HG03378 (cell line): ENCODE measurements at regions not wholly inside any gene's neighbourhood (a gene's known extent, or its start where the extent isn't known, plus 50 kb on each side); places are given as distances from the start of the nearest gene placed in this dataset.

Experiments
- ATAC-seq: cut with Tn5 transposase; IDR thresholded peaks from one replicate; pipeline ENCODE4 v1.9.1; 2021; ENCODE audit warnings: mild to moderate bottlenecking, moderate library complexity; ENCODE audit not compliant: unreplicated experiment

DNA sequence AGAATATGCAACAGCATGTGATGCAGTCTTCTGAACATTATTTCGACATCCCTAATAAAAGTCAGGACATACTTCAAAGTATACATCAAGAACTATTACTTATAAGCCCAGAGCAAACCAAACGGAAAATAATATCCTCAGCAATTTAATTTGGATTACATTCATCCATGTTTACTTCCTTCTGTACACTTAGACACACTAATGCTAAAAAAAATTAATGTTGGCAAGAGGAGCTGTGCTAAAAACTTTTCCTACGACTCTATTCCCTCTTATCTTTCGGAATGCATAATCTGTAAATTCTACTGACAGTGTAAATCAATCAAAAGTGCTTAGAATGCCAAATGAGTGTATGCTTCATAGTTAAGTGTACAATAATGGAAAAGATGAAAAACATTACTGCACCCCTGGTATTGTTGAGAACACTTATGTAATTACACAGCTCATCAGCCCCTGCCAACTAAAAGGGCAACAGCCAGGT, 301.2 kb upstream of the HSF2 start:
- no peak for ATAC-seq

- no peak for ATAC-seq
Measured at GRCh38 chr6:122102026-122102425, 297.4 kb upstream of the HSF2 start.

- no peak for ATAC-seq
Measured at GRCh38 chr6:122107256-122107852, 292.1 kb upstream of the HSF2 start.

DNA sequence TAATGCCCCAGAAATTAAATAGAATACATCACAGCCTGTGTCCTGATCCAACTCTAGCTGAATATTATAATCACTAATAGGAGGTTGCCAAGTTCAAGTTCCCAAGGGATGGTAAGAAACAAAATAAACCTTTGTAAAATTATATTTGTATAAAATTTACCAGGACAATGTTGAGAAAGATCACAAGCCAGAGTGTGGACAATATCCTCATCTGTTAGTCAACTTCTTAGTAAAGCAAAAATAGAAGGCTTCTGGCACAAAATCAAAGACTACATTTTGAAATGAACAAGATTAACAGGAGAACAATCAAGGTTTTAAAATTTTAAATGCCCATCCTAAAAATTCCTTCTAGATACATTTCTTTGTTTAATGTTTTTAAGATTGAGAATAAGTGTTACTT, 290.4 kb upstream of the HSF2 start:
- ATAC-seq = no peak

DNA sequence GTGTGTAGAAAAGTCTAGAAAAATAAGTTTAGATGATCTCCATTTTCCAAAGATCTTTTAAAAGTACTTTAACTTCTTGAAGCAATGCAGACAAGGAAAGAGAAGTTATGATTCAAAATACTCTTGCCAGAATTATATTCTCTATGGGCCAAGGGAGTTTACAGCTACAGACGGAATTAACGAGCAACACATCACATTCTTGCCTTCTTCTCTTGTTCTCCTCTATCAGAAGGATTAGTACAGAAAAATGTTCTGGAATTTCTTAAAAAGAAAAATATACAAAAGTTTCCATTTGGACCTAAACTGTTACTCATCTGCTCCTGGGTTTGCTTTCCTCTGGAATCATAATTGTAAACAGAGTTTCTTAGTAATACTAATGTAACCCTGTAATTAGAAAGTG, 284.7 kb upstream of the HSF2 start:
- ATAC-seq = no peak

GRCh38 chr6:122116119-122116834, 283.2 kb upstream of the HSF2 start:
- no peak for ATAC-seq

DNA sequence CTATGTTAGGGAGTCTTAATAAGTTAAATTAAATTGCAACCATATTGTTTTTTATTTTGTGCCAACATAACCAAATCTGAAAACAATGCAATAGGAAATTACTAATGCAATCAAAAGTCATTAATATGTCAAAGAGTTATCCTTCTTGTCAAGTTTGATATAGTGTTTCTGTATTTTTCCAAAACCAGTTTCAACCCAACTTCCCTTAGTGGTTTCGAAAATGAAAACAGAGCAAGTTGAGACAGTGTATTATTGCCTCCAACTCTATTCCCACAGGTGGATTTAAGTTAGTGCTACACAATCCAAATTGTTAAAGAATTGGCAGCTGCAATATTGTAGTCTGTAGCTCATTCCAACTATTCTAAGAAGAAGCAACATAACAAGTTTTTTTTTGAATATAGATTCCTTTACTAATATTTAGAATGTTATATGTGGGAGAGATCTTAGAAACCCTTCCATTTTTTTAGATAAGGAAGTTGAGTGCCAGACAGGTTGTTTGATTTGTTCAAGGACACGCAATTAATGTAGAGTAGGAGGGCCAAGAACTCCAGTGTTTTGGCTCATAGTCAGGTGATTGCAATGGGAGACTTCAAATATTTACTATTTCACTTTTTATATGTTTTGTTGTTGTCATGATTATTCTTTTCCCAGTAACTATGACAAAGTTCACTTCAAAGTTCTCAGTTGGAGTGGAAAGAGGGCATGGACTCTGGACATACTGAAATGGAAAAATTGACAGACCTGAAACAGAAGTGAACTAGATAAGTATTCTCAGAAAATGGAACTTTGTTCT, 282.4 kb upstream of the HSF2 start:
- ATAC-seq = no peak

GRCh38 chr6:122118945-122119506, 280.4 kb upstream of the HSF2 start:
- no peak for ATAC-seq

DNA sequence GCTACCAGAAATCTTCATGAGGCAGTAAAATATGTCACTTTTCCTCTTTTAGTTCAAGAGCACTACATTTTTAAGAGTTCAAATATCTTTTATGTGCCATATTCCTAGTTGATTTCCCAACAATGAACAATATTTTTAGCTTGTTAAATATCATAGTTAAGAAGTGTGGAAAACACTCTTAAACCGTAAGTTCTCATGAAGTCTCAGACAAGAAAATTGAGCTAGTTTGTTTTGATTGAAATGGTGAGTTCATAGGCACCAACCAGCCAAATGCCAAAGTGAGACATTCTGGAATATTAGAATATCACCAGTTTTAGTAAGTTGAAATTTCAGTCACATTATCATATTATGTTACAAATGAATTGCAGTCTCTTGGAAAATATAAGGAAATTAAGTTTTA, 277.2 kb upstream of the HSF2 start:
- no peak for ATAC-seq

GRCh38 chr6:122122686-122123085, 276.8 kb upstream of the HSF2 start:
- ATAC-seq = no peak

GRCh38 chr6:122124908-122125307, 274.5 kb upstream of the HSF2 start:
- no peak for ATAC-seq

DNA sequence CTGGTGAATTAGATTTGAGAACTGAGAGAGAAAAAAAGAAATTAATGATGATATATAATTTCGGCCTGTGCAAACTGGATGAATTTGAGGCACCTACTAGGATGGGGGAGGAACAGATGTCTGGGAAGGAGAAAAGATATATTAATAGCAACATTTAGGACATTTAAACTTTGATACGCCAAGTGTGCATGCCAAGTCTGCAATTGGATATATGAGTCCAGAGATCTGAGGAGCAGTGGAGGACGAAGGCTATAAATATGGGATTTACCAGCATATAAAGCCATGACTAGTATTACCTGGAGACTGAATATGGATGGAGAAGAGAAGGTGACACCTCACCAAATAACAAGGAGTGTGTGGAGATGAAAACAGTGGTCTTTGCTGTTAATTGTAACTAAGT, 272.6 kb upstream of the HSF2 start:
- ATAC-seq = no peak

- ATAC-seq = no peak
Measured at GRCh38 chr6:122128445-122128844, 271.0 kb upstream of the HSF2 start.

DNA sequence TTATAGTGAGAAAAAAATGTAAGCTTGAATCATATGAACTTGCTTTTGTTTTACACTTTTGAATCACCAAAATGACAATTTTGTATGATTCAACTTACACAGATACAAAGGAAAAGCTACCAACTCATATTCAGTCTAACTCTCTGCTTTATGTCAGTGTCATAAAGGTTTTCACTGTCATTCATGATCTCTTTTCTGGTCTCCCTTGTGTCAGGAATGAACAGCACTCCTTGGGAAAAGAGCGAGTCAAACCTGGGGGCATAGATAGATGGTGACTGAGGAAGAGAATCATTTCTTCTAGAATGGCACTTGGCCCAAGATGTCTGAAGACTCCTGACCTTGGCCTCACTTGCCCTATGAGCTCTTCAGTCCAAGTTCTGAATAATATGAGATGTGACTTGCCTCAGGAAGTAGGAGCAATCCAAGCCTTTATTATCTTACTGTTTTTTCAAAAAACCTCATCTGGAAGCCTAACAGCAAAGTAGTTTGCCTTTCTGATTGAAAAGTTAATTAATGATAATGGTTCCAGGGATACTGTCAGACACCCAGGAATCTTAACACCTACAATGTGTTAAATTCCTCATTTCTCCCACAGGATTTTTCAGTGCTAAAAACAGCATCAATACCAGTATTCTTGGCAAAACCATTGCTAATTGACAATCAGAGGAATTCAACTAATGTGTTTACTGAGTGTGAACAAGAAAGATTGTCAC, 270.0 kb upstream of the HSF2 start:
- ATAC-seq = no peak

GRCh38 chr6:122130026-122130348, 269.5 kb upstream of the HSF2 start:
- no peak for ATAC-seq

DNA sequence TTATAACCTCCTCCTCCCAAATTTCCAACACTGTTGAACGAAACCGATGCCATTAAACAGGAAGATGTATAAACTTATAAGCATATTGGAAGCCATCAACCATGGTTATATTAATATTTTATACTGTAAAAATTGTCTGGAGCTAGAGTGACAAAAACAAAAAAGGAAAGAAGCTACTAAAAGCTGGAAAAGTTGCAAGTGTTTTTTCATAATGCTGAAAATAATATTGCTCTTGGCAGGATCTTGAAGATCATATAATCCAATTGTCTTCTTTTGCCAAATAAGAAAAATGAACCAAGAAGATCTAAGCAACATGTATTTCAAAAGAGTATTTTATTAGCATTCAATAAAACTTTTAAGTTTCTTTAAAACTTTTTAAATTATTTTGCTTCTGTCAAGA, 268.9 kb upstream of the HSF2 start:
- ATAC-seq = no peak

DNA sequence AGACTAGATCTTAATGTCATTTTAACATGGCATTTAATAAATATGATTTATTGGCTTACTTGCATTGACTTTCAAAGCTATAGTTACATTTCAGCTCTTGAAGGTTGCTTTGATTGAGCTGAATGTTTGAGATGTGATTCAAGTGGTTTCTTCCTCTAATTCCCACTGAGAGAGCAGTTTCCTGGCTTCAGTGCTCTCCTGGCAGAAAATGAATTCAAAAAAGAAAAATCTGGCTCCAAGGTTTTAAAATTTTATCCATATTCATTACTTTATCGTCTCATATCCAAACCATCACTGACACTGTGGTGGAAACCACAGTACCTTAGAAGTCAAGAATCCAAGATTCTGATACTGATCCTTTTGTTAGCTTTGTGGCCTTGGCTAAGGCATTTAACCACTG, 263.1 kb upstream of the HSF2 start:
- no peak for ATAC-seq

DNA sequence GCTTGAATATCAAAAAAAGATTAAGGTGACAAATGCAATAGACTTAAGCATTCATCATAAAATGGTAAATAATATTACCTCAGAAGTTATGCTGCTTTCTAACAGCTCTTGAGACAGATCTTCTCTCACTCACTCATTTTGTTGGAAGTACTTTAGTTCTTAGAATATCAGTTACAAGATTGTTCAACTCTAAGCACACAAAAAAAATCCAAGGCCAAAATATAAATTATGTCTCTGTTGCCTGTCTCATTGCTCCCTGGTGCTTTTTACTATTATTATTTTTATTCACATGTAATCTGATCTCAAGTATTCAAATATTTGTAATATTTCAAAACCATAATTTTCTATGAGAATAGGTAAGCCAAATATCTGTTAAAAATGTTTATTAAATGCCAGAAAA, 259.4 kb upstream of the HSF2 start:
- ATAC-seq = no peak

DNA sequence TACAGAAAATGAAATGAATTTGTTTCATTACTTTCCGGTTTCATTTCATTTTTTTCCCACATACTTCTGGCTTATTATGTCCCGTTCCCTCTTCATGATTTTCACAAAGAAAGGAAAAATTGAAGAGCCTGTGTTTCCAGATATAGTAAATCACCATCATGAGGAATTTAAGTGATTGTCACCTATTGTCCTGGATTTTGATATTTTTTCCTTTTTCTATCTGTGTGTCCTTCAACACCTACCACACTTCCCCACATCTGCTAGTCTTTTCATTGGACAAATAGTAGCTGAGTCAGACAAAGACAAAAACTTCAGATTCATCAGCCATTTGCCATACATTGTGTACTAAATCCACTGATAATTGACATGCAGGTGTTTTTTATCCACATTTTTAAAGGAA, 258.2 kb upstream of the HSF2 start:
- no peak for ATAC-seq

- ATAC-seq = no peak
Measured at GRCh38 chr6:122143813-122144601, 255.4 kb upstream of the HSF2 start.
